Activated B cell treated with CpG ODN at 0.5 μM for 24 hours (primary cell): ENCODE measurements at regions not wholly inside any gene's neighbourhood (a gene's known extent, or its start where the extent isn't known, plus 50 kb on each side); places are given as distances from the start of the nearest gene placed in this dataset.

Experiments
- ATAC-seq: fragments of 200-7000 bp; cut with Tn5 transposase; one replicate; pipeline ENCODE4 v1.10.0; 2021; ENCODE audit warnings: low read depth, mild to moderate bottlenecking, moderate library complexity
- CTCF ChIA-PET: fragments of 350-600 bp; sonication (Branson Sonifier 250); formaldehyde crosslinking; loops from one replicate; lab custom pipeline; 2021; ENCODE audit warnings: antibody characterized with exemption; lab: Charles Lee
- POLR2A ChIA-PET: fragments of 350-600 bp; sonication (Branson Sonifier 250); formaldehyde crosslinking; loops from one replicate; lab custom pipeline; 2021; ENCODE audit warnings: antibody characterized with exemption; lab: Charles Lee
- DNase-seq: peaks from one replicate; pipeline ENCODE4 v3.0.0; 2022
- H3K27ac Mint-ChIP-seq: one replicate; pipeline ENCODE4 v1.8.0; 2020; ENCODE audit warnings: mixed read lengths
- H3K27me3 Mint-ChIP-seq: one replicate; pipeline ENCODE4 v1.8.0; 2021; ENCODE audit warnings: mixed read lengths
- H3K36me3 Mint-ChIP-seq: one replicate; pipeline ENCODE4 v1.8.0; 2021; ENCODE audit warnings: low read depth, mixed read lengths
- H3K4me1 Mint-ChIP-seq: one replicate; pipeline ENCODE4 v1.8.0; 2021; ENCODE audit warnings: mixed read lengths
- H3K4me3 Mint-ChIP-seq: one replicate; pipeline ENCODE4 v1.8.0; 2020; ENCODE audit warnings: mild to moderate bottlenecking, mixed read lengths
- H3K9me3 Mint-ChIP-seq: one replicate; pipeline ENCODE4 v1.8.0; 2020; ENCODE audit warnings: mixed read lengths
- CTCF ChIP-seq: fragments of 200-600 bp; IDR thresholded peaks from one replicate; pipeline ENCODE4 v1.8.0; 2022; ENCODE audit warnings: antibody characterized with exemption, mild to moderate bottlenecking
- intact Hi-C: fragments of 100-400 bp; cut with micrococcal nuclease; formaldehyde crosslinking; loops from one replicate; pipeline ENCODE4 v1.15.1; 2024

DNA sequence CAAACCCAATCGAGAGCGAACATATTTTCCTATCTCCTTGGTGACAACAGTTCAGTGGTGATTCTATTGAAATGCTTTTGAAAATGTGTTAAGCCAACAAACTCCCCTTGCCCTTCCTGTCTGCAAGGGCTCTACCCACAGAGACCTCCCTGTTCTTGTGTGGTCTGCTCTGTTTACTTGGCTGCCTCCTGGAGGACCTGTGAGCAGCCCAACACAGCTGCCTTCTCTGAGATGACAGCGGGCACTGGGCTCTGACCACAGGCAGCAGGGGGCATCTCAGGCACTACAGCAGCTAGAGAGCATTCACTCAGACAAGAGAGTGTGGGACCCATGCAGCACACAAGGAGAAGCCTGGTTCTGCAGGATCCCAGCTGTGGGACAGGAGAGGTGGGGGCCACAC, 416.4 kb downstream of the TCERG1L start:
- POLR2A ChIA-PET, result no interaction called here
- H3K4me1 Mint-ChIP-seq, result no peaks in the 10 kb centered on the region
- ATAC-seq, result no peak
- no peaks in the 10 kb centered on the region for H3K9me3 Mint-ChIP-seq
- no peak overlapping the region for H3K27ac Mint-ChIP-seq
- no peak overlapping the region for H3K4me3 Mint-ChIP-seq
- H3K27me3 Mint-ChIP-seq, result no peaks in the 10 kb centered on the region
- no peaks in the 10 kb centered on the region for H3K36me3 Mint-ChIP-seq
- CTCF ChIA-PET, result no interaction called here
- TF ChIP-seq CTCF, result no peak
- intact Hi-C loops, result no loop called here
- no peak for DNase-seq

- TF ChIP-seq CTCF, result no peak
- CTCF ChIA-PET, result no interaction called here
- no peaks in the 10 kb centered on the region for H3K27me3 Mint-ChIP-seq
These were observed 413.7 kb downstream of the TCERG1L start for GRCh38 chr10:130897815-130898214.

DNA sequence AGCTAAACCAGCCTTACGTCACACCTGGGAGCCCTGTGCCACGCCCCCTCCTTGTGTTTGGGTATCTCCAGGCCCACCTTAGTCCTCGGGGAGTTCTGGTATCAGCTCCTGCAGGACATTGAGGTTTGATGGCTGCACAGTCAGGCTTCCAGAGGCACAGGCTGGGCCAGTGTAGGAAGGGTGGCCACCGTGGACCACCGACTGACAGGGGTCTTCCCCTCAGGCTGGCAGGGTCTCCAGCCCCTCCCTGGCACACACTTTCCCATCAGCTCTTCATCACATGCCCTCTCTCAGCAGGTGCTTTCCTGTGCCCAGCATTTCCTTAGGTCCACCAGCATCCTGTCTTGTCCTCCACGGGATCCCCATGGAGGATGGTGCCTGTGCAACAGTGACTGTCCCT, 413.1 kb downstream of the TCERG1L start:
- H3K27me3 Mint-ChIP-seq, result no peaks in the 10 kb centered on the region
- intact Hi-C loops, result no loop called here
- ChIA-PET CTCF (no interaction called here), POLR2A (no interaction called here)
- no peak overlapping the region for H3K27ac Mint-ChIP-seq
- no peaks in the 10 kb centered on the region for H3K4me1 Mint-ChIP-seq
- no peaks in the 10 kb centered on the region for H3K9me3 Mint-ChIP-seq
- DNase-seq, result no peak
- TF ChIP-seq CTCF, result no peak
- ATAC-seq, result no peak
- no peaks in the 10 kb centered on the region for H3K36me3 Mint-ChIP-seq
- H3K4me3 Mint-ChIP-seq, result no peak overlapping the region

More at GRCh38 chr10:130897815-130898214, 413.7 kb downstream of the TCERG1L start:
- POLR2A ChIA-PET, result no interaction called here
- H3K4me3 Mint-ChIP-seq, result no peak overlapping the region
- H3K4me1 Mint-ChIP-seq, result no peaks in the 10 kb centered on the region
- intact Hi-C loops, result no loop called here
- DNase-seq, result no peak
- H3K9me3 Mint-ChIP-seq, result no peaks in the 10 kb centered on the region
- ATAC-seq, result no peak
- H3K36me3 Mint-ChIP-seq, result no peaks in the 10 kb centered on the region
- H3K27ac Mint-ChIP-seq, result no peak overlapping the region

- intact Hi-C loops, result no loop called here
- Mint-ChIP-seq H3K4me3 (no peak overlapping the region), H3K27ac (no peak overlapping the region), H3K36me3 (no peaks in the 10 kb centered on the region), H3K9me3 (no peaks in the 10 kb centered on the region), H3K27me3 (no peaks in the 10 kb centered on the region), H3K4me1 (no peaks in the 10 kb centered on the region)
- ChIA-PET POLR2A (no interaction called here), CTCF (no interaction called here)
- no peak for TF ChIP-seq CTCF
- no peak for ATAC-seq
- DNase-seq, result no peak
These were observed 411.7 kb downstream of the TCERG1L start for GRCh38 chr10:130899856-130900255.

GRCh38 chr10:130900441-130901160, 410.9 kb downstream of the TCERG1L start:
- H3K4me1 Mint-ChIP-seq, result no peaks in the 10 kb centered on the region
- H3K27me3 Mint-ChIP-seq, result no peaks in the 10 kb centered on the region
- DNase-seq (no peak), ATAC-seq (no peak)
- no peak overlapping the region for H3K27ac Mint-ChIP-seq
- intact Hi-C loops, result no loop called here
- H3K9me3 Mint-ChIP-seq, result no peaks in the 10 kb centered on the region
- TF ChIP-seq CTCF, result no peak
- ChIA-PET CTCF (interaction anchor here (0.6 kb wide), 1 partner anchor 500 kb away, joined by 3 read pairs; no protein-coding TSS in a partner anchor), POLR2A (no interaction called here)
- H3K4me3 Mint-ChIP-seq, result no peak overlapping the region
- H3K36me3 Mint-ChIP-seq, result no peaks in the 10 kb centered on the region
